ACHN (cell line): ENCODE measurements at regions not wholly inside any gene's neighbourhood (a gene's known extent, or its start where the extent isn't known, plus 50 kb on each side); places are given as distances from the start of the nearest gene placed in this dataset.
"Not testable (repeated sequence)": the region's sequence is repeated elsewhere in the genome, so short reads cannot be mapped to it uniquely, and the experiment has no call there.

ENCODE experiments used
- DNase-seq: peaks from one replicate; pipeline ENCODE4 v3.0.0-alpha.2; 2015
- in situ Hi-C: cut with HindIII; loops from 2 replicates; pipeline ENCODE4 v1.10.0; 2017; ENCODE audit warnings: low sequenced_read_pairs, low pct_ligation_motif_present, low pct_unique_long_range_greater_than_20kb

- in situ Hi-C loops: no loop called here
- DNase-seq: no peak
Measured at GRCh38 chr6:125612345-125612846, 137.0 kb upstream of the HEY2 start.

GRCh38 chr6:125618629-125619028 lies 130.8 kb upstream of the HEY2 start:
- in situ Hi-C loops: no loop called here
- no peak for DNase-seq

- in situ Hi-C loops: no loop called here
- no peak for DNase-seq
Measured at GRCh38 chr6:125623085-125623484, 126.3 kb upstream of the HEY2 start.

DNA sequence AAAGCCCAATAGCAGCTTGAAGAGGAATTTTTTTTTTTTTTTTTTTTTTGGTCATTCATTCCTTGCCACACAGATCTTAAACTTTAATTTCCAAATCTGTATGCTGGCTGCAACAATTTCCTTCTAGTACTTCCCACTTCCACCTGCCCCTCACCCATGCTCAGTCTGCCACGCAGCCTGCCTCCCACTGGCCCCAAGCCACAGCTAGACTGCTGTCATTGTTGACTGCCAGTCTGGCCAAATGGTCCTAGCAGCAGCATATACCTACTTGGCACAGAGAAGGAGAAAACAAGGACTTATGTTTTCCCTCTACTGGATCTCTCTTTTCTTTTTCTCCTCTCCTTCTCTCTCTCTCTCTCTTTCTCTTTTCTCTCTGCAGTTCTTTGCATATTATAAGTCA lies 118.3 kb upstream of the HEY2 start:
- in situ Hi-C loops: no loop called here
- no peak for DNase-seq

DNA sequence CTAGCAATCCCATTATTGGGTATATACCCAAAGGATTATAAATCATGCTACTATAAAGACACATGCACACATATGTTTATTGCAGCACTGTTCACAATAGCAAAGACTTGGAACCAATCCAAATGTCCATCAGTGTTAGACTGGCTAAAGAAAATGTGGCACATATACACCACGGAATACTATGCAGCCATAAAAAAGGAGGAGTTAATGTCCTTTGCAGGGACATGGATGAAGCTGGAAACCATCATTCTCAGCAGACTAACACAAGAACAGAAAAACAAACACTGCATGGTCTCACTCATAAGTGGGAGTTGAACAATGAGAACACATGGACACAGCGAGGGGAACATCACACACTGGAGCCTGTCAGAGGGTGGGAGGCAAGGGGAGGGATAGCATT lies 113.4 kb upstream of the HEY2 start:
- DNase-seq, in situ Hi-C loops: not testable (repeated sequence)

DNA sequence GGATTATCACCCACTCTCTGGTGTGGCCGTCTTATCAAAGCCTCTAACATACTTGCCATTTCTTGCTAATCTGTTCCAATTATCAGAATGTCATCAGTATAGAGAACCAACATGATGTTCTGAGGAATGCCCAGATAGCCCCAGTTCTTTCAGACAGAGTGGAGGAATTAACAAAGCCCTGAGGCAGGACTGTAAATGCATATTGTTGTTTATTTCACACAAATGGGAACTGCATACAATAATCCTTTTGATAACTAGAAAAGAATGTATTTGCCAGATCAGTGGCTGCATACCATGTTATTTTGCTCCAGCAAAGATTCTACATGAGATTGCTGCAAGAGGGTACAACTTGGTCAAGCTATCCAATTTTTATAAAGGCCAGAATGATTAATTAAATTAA lies 112.8 kb upstream of the HEY2 start:
- in situ Hi-C loops: no loop called here
- DNase-seq: no peak

- in situ Hi-C loops: no loop called here
- DNase-seq: no peak
Measured at GRCh38 chr6:125637207-125637606, 112.2 kb upstream of the HEY2 start.

DNA sequence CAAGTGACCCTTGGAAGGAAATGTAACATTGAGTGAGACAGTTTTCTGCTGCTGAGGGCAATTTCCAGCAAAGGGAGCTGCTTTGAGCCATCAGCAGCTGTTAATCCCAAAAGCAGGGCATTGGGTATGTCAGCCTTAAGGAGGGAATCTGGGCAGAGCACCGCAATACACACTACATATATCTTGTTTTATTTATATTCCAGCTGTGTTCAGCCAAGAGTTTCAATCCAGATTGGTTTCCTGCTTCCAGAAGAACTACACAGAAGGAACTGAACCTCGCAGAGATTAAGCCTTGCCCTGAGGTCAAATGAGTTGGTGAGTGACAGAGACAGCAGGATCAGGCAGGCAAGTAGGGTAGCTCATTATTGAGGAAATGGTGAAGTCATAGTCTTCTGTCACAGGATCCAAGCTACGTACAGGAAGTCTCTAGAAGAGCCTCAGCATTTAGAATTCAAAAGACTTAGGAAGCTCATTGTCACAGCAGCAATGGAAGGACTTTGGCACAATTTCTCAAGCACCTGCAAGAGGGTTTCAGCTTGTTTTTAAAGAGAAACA lies 109.9 kb upstream of the HEY2 start:
- no peak for DNase-seq
- in situ Hi-C loops: no loop called here

DNA sequence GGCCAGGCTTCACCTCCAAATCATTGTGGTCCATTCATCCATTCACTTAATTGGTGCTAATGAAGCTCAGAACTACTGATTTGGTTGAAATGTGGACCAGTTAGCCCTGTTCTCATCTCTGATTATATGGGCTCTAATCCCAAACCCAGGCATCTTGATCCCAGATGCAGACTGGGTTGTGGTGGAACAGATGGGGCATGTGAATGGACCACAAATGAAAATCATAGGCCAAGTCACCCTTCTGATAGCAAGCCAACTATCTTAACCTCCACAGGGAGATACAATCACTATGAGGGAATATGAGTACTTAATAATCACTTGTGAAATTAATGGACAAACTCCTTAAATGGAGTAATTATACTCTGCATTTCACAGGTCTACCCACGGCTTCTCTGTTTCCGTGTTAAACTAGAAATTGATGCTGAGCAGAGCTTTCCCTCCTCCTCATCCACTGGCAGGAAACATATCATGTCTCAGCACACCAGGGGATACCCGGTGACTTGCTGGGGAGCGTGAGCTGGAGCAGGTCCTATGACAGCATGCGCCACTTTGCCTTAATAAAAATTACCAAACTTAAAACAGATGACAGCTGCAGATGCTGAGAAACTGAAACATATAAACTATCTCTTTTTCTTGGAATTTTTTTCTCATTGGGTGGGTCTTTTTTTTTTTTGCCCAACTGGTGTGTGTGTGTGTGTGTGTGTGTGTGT lies 108.8 kb upstream of the HEY2 start:
- DNase-seq: no peak
- in situ Hi-C loops: no loop called here

DNA sequence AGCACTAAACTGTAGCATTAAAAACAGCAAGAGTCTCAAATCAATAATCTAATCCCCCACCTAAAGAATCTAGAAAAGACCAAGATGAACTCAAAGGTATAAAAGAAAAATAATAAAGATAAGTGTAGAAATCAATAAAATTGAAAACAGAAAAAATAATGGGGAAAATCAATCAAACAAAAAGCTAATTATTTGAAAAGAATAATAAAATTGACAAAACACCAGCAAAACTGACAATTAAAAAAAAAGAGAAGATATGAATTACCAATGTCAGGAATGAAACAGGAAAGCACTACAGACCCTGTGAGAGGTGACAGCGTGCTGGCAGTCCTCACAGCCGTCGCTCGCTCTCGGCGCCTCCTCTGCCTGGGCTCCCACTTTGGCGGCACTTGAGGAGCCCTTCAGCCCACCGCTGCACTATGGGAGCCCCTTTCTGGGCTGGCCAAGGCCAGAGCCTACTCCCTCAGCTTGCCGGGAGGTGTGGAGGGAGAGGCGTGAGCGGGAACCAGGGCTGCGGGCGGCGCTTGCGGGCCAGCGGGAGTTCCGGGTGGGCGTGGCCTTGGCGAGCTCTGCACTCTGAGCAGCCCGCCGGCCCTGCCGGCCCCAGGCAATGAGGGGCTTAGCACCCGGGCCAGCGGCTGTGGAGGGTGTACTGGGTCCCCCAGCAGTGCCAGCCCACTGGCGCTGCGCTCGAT lies 105.3 kb upstream of the HEY2 start:
- in situ Hi-C loops, DNase-seq: not testable (repeated sequence)

DNA sequence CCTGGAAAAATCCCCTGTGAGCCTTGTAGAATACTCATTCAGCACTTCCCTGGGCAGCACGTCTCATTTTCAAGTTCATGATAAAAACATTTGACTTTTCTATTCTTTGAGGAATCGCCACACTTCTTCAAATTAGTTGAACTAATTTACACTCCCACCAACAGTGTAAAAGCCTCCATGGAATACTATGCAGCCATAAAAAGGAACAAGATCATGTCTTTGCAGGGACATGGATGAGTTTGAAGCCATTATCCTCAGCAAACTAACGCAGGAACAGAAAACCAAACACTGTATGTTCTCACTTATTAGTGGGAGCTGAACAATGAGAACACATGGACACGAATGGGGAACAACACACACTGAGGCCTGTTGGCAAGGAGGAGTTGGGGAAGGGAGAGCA lies 102.0 kb upstream of the HEY2 start:
- no peak for DNase-seq
- in situ Hi-C loops: no loop called here

GRCh38 chr6:125653752-125654151 lies 95.7 kb upstream of the HEY2 start:
- in situ Hi-C loops, DNase-seq: not testable (repeated sequence)

GRCh38 chr6:125655511-125655910 lies 93.9 kb upstream of the HEY2 start:
- DNase-seq: no peak
- in situ Hi-C loops: no loop called here

GRCh38 chr6:125656287-125656870 lies 93.1 kb upstream of the HEY2 start:
- no peak for DNase-seq
- in situ Hi-C loops: no loop called here

GRCh38 chr6:125658136-125658535 lies 91.3 kb upstream of the HEY2 start:
- in situ Hi-C loops: no loop called here
- no peak for DNase-seq

DNA sequence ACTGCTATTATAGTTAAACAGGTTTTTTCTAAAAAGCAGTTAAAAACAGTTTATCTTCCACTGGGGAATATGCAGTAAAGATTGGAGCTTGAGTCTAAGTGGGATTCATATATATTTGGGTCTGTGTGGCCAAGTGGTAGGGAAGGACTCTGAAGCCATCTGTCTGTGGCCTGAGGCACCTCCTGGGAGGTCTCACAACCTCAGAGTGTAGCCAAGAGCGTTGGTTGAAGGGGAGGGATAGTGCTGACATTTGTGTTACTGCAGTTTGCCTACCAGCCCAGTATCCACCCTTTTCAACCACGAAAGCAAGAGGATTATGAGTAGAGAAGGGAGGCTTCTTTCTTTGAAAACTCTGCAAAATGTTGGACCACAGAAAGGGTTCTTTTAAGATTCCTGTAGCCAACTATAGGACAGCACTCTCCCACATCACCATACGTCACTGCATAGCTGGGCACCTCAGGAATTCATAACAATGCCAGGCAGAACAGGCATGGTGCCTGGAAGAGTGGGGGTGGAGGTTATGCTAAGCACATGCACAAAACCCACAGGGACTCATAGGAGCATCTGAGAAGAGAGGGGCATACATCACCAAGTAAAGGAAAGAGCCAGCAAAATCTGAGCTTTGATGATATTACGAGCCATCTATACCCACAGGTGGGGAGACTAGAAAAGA lies 90.5 kb upstream of the HEY2 start:
- in situ Hi-C loops: no loop called here
- peak; percentile 54 for DNase-seq

DNA sequence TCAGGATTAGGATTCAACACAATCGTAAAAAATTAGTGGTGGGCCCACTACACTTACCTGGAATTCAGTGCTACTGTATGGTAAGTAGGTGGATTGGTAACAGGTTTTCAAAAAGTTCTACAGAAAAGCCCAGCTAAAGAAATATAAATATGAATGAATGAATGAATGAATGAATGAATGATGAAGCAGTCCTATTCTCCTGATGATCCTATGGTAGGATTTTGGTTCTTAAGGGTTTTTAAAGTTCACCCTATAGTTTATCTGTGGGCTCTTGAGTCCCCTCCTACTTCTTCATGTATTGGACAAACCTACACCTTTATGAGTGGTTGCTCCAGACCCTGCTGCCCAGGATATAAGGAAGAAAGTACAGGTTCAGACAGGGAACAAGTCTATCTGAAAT lies 89.5 kb upstream of the HEY2 start:
- in situ Hi-C loops: no loop called here
- no peak for DNase-seq

- in situ Hi-C loops: no loop called here
- no peak for DNase-seq
Measured at GRCh38 chr6:125662296-125662695, 87.1 kb upstream of the HEY2 start.

- no peak for DNase-seq
- in situ Hi-C loops: no loop called here
Measured at GRCh38 chr6:125665295-125665814, 84.1 kb upstream of the HEY2 start.
